Renal pelvis (tissue), 1 donor: ENCODE measurements at regions not wholly inside any gene's neighbourhood (a gene's known extent, or its start where the extent isn't known, plus 50 kb on each side); places are given as distances from the start of the nearest gene placed in this dataset.

Experiments
- DNase-seq: peaks from one replicate; pipeline ENCODE4 v3.0.0-alpha.2; 2013

DNA sequence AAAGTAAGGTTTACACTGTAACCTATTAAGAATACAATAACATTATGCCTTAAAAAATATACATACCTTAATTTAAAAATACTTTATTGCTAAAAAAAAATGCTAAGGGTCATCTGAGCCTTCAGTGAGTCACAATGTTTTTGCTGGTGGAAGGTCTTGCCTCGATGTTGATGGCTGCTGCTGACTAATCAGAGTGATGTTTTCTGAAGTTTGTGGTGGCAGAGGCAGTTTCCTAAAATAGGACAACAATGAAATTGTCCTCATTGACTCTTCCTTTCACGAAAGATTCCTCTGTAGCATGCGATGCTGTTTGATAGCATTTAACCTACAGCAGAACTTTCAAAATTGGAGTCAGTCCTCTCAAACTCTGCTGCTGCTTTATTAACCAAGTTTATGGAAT is 97.6 kb downstream of the FAT3 start:
- DNase-seq: no peak

DNA sequence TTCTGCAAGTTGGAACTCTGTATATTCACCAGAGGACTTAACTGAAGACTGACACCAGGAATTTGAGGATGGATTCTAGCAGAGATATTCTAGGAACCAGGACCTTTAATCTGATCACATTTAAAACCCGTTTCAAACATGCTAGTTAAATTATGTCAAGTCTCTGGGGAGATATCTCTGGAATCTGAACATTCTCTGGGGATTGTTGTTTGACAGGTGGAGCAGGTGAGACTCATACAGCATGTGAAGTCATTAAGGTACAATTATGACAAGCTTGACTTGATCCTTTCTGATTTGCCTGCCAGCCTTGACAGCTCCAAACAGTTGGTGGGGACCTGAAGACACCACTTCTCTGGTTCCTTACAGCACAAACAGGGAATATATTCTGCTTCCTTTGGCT is 100.3 kb downstream of the FAT3 start:
- DNase-seq: no peak

DNA sequence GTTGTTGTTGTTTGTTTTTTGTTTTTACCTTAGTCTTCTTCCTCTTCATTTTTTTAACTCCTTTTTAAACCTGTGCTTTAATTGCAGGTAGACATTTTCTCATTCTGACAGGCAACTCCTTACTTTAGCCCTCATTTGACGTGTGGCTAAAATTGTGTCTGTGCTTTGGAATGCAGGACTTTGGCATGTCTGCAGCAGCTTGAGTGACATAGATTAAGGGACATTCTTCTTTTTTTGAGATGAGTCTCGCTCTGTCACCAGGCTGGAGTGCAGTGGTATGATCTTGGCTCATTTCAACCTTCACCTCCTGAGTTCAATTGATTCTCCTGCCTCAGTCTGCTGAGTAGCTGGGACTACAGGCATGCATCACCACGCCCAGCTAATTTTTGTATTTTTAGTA is 100.8 kb downstream of the FAT3 start:
- no peak for DNase-seq

DNA sequence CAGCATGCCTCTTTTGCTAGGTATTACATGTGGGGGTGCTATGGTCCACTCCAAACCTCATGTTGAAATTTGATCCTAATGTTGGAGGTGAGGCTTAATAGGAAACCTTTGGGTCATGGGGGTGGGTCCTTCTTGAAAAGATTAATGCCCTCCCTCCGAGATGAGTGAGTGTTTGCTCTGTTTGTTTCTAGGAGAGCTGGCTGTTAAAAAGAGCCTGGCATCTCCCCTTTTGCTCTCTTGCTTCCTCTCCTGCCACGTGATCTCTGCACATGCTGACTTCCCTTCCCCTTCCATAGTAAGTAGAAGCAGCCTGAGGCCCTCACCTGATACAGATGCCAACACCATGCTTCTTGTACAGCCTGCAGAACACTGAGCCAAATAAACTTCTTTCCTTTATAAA is 104.5 kb downstream of the FAT3 start:
- no peak for DNase-seq

DNA sequence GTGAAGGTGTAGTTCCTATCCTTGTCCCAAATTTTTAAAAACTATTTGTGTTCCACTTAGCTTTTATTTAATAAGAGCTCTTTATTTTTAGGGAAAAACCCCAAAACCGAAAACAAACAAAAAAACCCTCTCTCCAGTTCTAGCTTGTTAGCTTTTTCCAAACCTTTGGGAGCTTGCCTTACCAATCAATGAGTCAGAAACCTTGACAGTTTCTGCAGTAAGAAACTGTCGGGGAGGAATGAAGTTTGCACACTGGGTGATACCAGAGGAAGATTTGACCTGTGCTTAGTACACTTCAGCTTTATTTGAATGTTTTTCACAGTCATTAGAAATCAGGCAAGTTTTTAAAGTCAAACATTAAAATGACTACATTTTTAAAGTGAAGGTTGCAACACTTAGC is 105.0 kb downstream of the FAT3 start:
- no peak for DNase-seq

DNA sequence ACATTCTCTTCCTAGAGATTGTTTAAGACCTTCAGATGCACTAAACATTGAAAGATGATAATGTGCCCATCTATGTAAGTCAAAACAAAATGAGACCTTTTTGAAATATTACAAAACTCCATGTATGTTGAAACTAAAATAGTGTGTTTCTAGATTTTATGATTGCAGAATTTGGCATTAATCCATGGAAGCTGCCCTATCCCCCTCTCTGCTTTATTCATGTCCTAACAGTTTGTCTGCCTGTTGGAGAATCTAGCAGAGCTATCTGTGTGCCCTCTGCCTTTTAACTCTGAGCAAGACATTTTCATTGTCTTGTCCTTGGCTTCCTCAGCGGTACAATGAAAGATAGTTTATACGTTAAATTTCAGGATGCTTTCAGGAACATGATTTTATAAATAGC is 105.5 kb downstream of the FAT3 start:
- DNase-seq: no peak

DNA sequence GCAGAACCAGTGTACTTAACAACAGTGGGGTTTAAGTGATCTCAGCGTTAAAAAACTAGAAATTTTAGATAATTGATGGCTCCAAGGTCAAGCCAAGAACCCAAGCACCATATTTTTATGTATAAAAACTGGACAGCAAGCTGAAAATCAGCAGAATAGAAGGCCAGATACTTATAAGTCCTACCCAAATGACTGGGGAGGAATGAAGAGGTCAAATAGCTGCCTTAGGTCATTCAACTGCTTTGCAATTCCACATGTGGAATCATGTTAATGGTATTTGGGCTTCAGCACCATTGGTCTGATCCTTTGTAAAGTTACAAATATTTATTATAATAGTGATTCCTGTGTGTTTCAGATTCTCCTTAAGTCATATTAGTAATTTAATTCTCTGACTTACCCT is 108.4 kb downstream of the FAT3 start:
- peak; percentile 45 for DNase-seq

DNA sequence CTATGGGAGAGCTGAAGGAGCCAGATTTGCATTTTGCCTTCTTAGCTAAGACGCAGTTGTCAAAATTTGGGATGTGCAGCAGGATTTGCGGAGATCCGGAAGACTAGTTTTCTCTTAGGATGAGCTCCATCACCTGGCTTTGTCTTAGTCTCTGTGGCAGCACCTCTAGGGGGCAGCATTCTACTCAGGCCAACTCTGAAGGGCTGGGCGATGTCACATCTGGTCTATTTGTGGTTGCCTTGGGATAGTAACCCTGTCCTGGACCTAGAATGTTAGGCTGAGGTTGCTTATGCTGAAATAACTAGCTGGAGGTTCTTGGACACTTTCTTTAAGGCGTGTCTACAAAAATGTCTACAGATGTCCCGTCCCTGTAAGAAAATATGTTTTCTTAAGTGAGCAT is 116.2 kb downstream of the FAT3 start:
- DNase-seq: no peak

DNA sequence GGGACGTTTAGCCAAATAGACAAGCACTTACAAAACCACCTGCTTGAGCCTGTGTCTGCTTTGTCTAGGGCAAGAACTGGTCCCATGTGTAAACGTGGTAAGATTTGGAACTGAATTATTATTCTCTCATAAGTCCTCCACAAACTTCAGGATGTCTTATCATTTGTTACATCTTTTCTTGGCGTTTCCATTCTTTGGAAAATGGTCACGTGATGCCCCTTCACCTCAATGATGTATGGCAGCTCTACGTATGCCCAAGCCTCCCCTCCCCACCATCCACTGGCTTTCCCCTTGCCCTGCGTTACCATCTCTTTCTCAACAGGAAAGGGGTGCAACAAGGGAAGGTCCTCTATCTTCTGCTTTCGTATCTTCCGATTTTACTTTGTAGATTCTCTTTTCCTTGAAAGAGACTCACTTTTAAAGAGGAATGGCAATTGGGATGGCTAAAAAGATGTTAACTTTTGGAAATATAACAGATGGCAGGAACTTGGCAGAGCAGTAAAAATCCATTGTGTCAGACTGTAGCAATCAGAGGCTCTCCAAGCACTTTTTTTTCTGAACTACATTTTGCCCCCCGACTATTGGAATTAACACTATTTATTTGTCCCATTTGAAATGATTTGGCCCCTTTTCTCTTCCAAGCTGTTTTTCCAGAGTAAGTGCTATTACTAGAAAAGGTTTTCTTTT is 117.6 kb downstream of the FAT3 start:
- DNase-seq: no peak

DNA sequence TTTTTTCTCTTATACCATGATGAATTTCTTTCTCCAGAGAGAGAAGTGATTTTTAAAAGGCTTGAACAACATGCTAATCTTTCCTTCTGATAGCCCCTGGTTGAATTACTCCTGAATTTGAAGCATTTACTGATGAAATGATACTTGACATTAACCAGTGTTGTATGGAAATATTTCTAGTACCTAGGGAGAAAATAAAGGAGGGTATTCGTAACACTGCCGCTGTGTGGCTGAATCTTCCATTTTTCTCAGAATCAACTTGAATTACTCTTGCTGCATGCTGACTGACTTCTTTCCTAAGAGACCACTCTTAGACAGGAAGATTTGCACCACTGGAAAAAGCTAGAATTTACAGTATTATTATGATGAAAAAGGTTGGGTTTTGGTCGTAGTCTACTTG is 118.3 kb downstream of the FAT3 start:
- DNase-seq: no peak

DNA sequence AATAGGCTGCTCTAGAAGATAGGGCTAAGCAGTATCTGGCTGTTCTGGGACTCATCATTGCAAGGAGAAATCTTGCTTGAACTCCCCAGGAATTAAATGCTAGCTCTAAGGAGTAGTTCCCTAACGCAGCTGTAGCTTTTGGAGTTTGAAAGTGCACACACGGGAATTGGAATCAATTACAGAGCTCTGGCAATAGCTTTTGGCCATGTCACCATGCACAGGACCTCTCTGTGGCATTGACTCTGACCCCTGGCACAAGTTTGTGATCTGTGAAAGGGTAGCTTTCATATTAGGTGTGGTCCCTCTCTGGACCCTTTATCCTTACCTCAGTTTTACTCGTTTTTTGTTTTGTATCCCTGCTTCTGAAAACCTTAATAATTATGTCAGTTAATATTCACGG is 121.6 kb downstream of the FAT3 start:
- no peak for DNase-seq

DNA sequence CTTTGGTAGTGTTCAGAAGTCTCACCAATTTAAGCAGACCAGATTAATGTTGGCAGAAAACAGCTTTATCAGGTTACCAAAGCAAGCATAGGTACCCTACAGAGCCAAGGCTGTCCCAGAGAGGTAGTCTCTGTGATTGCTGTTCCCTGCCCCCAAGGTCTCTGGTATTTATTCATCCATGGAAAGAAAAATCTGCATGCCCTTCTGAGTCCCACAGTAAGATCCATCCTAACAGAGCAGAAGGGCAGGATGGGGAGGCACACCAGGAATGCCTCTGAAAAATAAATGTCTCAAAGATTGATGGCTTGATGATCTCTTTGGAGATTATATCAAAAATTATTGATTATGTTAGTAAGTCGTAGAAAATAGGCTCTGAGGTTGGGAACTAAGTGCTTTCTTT is 122.8 kb downstream of the FAT3 start:
- no peak for DNase-seq

DNA sequence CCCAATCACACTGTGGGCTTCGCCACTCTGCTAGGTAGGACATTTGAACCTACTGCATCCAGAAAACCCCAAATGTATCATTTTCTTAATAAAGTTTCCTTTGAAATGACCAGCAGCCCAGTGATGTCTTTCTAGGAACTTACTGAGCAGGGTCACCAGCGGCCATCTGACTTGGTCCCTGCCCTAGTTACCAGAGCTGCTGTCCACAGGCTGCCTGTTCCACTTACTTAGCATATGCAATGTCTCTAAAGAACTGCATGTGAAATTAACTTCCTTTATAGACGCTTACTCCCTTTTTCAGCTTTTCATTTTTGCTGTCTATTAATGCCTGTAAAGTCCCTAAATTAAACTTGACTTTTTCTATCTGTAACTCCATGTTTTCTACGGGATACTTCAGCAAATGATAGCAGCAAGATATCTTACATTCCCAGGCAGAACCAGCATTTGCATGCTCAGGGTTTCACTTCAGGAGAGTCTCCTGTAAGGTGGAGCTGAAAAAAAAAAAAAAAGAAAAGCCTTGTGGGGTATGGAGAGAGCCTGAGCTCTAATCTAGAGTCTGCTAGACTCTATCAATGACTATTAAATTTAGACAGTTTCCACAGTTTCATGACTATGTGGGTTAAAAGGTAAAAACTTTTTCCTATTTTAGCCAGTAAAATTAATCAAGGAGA is 125.0 kb downstream of the FAT3 start:
- DNase-seq: no peak

DNA sequence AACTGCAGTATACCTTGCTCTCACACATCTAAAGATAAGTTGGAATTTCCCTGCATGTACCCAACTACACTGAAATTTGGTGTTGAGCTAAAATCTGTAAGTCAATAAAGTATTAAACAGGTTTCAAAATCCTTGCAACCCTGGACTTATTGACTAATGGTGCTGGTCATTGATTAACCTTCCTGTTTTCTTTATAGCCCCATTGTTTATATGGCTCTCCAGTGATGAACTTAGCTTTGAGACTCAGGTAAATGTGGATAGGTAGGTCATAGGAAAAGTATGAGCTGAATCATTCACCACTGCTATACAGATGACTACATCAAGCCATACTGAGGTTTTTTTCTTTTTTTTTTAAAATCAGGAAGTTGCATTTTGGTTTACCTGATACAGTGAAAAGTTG is 132.7 kb downstream of the FAT3 start:
- no peak for DNase-seq

DNA sequence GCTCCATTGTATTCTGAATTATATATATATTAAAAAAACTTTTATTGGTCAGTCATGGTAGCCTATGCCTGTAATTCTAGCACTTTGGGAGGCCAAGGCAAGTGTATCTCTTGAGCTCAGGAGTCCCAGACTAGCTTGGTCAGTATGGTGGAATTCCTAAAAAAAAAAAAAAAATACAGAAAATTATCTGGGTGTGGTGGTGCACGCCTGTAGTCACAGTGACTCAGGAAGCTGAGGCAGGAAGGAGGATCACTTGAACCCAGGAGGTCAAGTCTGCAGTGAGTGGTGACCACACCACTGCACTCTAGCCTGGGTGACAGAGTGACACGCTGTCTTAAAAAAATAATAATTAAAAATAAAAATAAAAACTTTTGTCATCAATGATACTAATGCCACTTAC is 133.2 kb downstream of the FAT3 start:
- DNase-seq: no peak

DNA sequence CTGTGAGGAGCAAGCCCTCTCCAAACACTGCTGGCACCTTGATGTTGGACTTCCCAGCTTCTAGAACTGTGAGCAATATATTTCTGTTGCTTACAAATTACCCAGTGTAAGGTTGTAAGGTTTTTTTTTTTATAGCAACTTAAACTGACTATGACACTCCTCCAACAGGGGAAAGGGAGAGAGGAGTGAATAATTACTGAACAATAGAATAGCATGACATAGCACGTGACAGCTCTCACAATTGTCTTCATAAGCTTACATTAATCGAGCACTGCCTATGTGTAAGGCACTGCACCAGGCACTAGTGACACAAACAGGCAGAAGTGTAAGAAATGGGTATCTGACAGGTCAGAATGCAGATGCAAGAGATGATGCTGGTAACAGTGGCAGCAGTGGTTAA is 136.9 kb downstream of the FAT3 start:
- DNase-seq: no peak

DNA sequence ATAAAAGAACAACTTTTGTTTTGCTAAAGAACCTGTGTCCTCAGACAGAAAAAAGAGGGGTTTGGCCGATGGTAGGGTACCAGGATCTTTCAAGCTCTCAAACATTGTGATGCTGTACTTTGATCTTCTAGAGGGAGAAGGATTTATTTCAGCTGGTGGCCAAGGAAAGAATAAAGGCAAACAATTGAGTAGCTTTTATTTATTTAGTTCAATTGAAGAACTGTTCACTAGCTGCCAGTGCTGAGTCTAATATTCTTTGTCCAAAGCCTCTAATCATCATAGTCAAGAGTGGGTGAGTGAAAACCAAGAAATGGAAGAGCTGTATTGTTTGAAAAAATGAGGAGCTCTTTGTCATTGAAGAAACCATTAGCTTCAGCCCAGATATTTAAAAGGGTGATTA is 138.4 kb downstream of the FAT3 start:
- no peak for DNase-seq

DNA sequence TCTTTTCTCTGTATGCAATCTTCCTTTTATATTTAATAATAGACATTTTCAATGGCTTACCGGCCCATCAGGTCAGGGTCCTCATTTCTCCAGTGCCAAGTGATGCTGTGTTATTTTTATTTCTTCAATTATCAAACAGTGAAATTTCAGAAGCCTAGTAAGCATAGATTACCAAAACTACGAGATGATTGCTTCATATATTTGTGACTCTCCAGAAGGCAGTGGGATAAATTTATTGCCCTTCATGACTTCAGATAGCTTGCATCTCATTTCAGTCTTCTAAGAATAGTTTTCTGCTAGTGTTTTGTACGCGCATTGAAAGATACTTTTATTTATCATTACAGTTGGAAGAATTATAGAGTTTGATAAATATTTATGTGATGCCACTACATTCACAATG is 139.6 kb downstream of the FAT3 start:
- no peak for DNase-seq

DNA sequence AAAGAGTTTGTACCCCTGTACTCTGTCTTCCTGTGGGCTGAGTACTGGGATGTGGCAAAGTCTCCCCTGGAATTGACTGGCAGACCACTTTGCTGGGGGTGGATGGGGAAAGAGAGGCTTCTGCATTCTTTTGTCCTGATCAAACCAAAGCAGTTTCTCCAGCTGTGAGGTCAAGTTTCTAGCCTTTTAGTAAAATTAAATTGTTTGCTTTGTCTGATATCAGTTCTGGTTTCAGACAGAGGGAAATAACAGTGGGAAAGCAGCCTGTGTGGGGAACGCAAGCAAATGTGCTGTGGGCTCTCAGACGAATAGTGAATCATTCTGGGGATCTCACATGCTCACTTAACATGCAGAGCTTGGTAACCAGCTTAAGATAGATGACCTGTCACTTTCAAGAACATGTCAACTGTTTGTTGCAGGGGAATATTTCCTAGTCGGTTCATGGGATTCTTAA is 151.6 kb downstream of the FAT3 start:
- no peak for DNase-seq

DNA sequence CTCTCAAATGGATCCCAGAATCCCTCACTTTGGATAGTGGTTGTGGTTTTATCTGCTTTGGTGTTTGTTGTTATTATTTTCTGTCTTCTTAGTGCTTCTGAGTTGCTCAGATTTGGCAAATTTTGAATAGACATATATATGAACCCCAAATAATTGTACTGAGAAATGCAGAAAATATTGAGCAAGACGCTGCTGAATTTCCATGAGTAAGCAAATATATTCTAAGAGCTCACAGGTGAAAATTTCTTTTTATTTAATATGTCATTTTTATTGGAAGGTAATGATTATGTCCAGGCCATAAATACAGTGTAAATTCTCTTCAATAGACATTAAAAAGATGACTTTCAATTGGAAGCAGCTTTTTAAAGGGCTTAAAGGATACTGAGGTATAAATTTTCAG is 152.1 kb downstream of the FAT3 start:
- no peak for DNase-seq

DNA sequence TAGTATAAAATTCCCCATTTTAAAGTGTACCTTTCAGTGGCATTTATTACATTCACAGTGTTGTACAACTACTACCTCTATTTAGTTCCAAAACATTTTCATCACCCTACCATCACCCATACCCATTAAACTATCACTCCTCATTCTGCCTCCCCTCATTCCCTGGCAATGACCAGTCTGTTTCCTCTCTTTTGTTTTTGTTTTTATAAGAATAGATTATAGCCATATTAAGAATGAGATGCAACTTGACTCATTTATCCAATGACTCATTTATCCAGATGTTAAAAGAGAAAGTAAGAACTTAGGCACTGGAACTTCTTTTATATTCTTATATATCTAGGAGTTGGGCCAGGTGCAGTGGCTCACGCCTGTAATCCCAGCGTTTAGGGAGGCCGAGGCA is 156.3 kb downstream of the FAT3 start:
- DNase-seq: no peak

DNA sequence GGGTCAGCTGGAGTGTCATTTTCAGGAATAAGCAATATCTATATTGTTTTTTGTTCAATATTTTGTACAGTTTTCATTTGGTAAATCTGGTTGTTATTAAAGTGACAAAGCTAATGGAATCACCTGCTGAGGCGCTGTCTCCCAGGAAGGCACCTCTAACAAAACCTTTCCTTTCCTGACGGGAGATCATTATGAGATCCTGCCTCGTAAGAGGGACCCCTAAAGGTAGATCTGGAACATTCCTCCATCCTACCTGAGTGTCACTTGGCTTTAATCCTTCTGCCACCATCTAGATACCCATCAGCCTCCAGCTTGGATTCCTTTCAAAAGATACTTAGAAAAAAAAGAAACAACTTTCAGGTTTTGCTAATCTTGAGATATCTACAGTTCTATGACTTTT is 157.7 kb downstream of the FAT3 start:
- DNase-seq: no peak

DNA sequence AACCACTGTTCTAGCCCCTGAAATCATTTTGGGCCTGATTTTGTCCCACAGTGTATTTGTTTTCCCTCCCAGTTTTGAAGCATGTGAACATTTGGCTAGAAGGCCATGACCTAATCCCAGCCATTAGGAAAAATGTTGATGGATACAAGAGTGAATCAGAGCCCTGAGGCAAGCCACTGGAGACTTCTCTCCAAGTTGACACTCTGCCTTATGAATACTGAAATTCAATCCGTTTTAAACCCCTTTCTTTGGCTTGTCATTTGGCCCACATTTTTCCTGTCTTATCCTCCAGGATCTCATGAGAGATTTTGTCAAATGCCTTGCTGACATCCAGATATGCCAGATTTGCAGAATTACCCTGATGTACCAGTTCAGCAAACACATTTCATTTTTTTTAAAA is 158.8 kb downstream of the FAT3 start:
- DNase-seq: no peak

DNA sequence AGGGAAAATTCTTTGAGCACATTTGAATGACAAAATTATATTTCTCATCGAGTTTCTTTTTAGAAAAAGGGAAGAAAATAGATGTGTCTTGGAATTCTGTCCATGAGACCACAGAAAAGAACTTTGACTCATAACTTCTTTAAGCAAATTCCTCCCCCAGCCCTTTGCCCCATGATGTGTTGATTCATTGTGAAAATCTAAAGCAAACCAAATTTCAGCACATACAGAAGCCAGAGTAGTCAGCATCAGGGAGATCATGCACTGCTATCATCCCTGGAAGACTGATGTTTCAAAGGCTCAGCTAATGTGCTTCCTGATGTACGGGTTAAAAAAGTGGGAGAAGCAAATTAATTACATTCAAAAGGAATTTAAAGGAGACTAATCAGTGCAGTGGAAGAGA is 159.7 kb downstream of the FAT3 start:
- no peak for DNase-seq
